Sigmoid colon (tissue), 6 donors: ENCODE measurements at regions not wholly inside any gene's neighbourhood (a gene's known extent, or its start where the extent isn't known, plus 50 kb on each side); places are given as distances from the start of the nearest gene placed in this dataset.

Experiments used
- DNase-seq: peaks from one replicate; pipeline ENCODE4 v3.0.0-alpha.2; 2019
- H3K27ac ChIP-seq, 4 donors: fragments of 200-600 bp; sonication (generic); one replicate each; pipeline ENCODE4 v1.5.1; 2016 to 2019; ENCODE audit warnings: mild to moderate bottlenecking in 1 of 4
- H3K27me3 ChIP-seq, 3 donors: fragments of 200-600 bp; sonication (generic); one replicate each; pipeline ENCODE4 v1.5.1; 2019; ENCODE audit warnings: mild to moderate bottlenecking in 1 of 3
- H3K36me3 ChIP-seq, 4 donors: fragments of 200-600 bp; sonication (generic); one replicate each; pipeline ENCODE4 v1.5.1; 2016 to 2019
- H3K4me1 ChIP-seq, 4 donors: fragments of 200-600 bp; sonication (generic); one replicate each; pipeline ENCODE4 v1.5.1; 2017 to 2019
- H3K4me3 ChIP-seq, 4 donors: fragments of 200-600 bp; sonication (generic); one replicate each; pipeline ENCODE4 v1.5.1; 2017 to 2019; ENCODE audit warnings: mild to moderate bottlenecking in 2 of 4, moderate library complexity in 1 of 4
- H3K9me3 ChIP-seq, 4 donors: fragments of 200-600 bp in 3 of 4; sonication (generic) in 3 of 4; one replicate each; pipeline versions ENCODE4 v1.5.1 to v1.6.1; 2013 to 2019
- EP300 ChIP-seq, 4 donors: sonication (generic); formaldehyde crosslinking; IDR thresholded peaks; one replicate each; pipeline ENCODE4 v1.6.1; 2017; ENCODE audit warnings: antibody characterized with exemption in 4 of 4
- POLR2A ChIP-seq, 2 donors: fragments of 450-650 bp; IDR thresholded peaks; one replicate each; pipeline ENCODE4 v1.6.1; 2016; ENCODE audit warnings: antibody characterized with exemption in 2 of 2, mild to moderate bottlenecking in 2 of 2, moderate library complexity in 2 of 2
- POLR2AphosphoS5 ChIP-seq, 4 donors: sonication (generic); formaldehyde crosslinking; IDR thresholded peaks; one replicate each; pipeline ENCODE4 v1.6.1; 2017; ENCODE audit warnings: antibody characterized with exemption in 4 of 4
- WGBS, 2 donors: extraction: QIAGEN DNeasy Blood & Tissue Kit; methylation state at CpG; one replicate each; pipeline ENCODE4 v1.1.7; 2013; 5-methylcytosine and 5-hydroxymethylcytosine counted together
- intact Hi-C: fragments of 100-400 bp; cut with DNase I; formaldehyde crosslinking; loops from one replicate; pipeline ENCODE4 v1.15.1; 2023
- TF ChIP-seq, protein P1 (sequence below), 4 experiments: fragments of 450-650 bp in 3 of 4; fragments of 200-600 bp in 1 of 4; IDR thresholded peaks; one replicate each; pipeline ENCODE4 v1.5.1; 2016 to 2019; ENCODE audit warnings: antibody characterized with exemption in 4 of 4, mild to moderate bottlenecking in 3 of 4, moderate library complexity in 2 of 4
- donor health status: healthy with polysubstance abuse.
- donor health status: healthy.

DNA sequence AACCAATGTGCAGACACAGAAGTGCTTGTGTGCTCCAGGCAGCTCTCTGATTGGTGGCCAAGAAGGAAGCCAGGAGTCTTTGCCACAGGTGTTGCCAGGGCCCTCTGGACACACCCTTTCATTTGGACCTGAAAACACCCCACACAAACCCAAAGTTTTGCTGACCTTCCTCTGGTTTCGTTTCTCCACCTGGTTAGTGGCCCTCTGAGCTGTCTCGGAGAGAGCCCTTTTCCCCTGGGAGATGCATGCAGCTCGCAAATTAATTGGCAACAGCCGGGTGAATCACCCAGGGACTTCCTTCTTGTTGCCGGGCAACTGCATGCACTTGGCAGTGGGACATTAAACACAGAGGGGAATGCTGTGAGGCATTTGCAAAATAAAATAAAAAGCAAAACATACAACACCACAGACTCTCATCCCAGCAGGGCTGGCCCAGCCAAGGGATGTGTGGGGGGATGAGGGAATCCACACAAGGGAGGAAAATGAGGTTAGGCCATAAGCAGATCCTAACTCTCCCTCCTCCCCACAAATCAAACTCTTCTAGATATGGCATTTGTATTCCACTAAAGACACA, 286.6 kb downstream of the SOX9 start:
- TF ChIP-seq, protein P1, sequence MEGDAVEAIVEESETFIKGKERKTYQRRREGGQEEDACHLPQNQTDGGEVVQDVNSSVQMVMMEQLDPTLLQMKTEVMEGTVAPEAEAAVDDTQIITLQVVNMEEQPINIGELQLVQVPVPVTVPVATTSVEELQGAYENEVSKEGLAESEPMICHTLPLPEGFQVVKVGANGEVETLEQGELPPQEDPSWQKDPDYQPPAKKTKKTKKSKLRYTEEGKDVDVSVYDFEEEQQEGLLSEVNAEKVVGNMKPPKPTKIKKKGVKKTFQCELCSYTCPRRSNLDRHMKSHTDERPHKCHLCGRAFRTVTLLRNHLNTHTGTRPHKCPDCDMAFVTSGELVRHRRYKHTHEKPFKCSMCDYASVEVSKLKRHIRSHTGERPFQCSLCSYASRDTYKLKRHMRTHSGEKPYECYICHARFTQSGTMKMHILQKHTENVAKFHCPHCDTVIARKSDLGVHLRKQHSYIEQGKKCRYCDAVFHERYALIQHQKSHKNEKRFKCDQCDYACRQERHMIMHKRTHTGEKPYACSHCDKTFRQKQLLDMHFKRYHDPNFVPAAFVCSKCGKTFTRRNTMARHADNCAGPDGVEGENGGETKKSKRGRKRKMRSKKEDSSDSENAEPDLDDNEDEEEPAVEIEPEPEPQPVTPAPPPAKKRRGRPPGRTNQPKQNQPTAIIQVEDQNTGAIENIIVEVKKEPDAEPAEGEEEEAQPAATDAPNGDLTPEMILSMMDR (IDR thresholded peaks at IDR 0.05) = no peak
- TF ChIP-seq POLR2AphosphoS5 (IDR thresholded peaks at IDR 0.05) = peak in 2 of 4 donors; percentile 12 to 16
- H3K4me3 ChIP-seq = no peak overlapping the region
- H3K36me3 ChIP-seq = no peaks in the 10 kb centered on the region
- peaks cover 0 to 25% (median 20%) of the 10 kb centered on the region in 4 donors for H3K4me1 ChIP-seq
- H3K9me3 ChIP-seq = no peaks in the 10 kb centered on the region
- DNase-seq = peak; percentile 80
- H3K27ac ChIP-seq = peak overlapping the region in 2 of 4 donors; percentile 38 to 47
- H3K27me3 ChIP-seq = no peaks in the 10 kb centered on the region
- intact Hi-C loops = no loop called here
- WGBS, 2 donors = 2 to 28% methylated on average over 5 of the region's 5 CpGs

DNA sequence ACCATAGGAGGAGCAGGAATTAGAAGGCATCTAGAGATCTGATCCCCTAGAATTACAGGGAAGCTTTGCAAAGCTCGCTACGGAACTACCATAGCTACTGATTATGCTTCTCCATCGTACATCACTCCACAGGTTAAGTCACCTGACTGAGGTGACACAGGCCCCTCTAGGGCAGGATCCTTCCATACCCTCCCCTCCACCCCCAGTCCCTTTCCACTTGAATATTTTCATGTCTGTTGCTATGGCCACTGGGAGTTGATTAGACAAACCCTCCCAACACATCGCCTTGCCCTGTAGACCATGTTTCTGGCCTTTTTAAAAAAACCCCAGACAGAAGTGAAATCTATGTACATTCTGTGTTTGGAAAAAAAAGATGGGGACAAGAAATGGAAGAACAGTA, 287.1 kb downstream of the SOX9 start:
- no peak for DNase-seq
- intact Hi-C loops = no loop called here
- WGBS, 2 donors = 57 to 72% methylated on average over 4 of the region's 4 CpGs
- Histone ChIP-seq H3K27ac (peak overlapping the region in 2 of 4 donors; percentile 38 to 47), H3K27me3 (no peaks in the 10 kb centered on the region), H3K4me3 (no peak overlapping the region), H3K36me3 (no peaks in the 10 kb centered on the region), H3K9me3 (no peaks in the 10 kb centered on the region), H3K4me1 (peaks cover 0 to 25% (median 20%) of the 10 kb centered on the region in 4 donors)
- TF ChIP-seq EP300 (IDR thresholded peaks at IDR 0.05) (no peak), POLR2AphosphoS5 (IDR thresholded peaks at IDR 0.05) (no peak), POLR2A (IDR thresholded peaks at IDR 0.05) (no peak)
- TF ChIP-seq, protein P1 (IDR thresholded peaks at IDR 0.05) = no peak

DNA sequence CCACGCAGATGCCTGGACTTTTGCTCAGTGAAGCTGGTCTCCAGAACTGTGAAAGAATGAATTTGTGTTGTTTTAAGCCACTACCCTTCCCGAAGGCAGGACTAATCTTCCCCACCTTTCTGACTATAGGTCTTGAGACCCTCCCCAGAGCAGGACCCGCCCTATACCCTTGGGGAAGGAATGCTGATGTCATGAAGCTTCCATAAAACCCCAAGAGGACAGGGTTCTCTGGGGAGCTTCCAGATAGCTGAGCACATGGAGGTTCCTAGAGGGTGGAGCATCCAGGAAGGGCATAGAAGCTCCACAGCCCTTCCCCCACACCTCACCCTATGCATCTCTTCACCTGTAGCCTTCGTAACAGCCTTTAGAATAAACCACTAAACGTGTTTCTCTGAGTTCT, 287.8 kb downstream of the SOX9 start:
- Histone ChIP-seq H3K4me3 (no peak overlapping the region), H3K9me3 (no peaks in the 10 kb centered on the region), H3K4me1 (peaks cover 0 to 25% (median 20%) of the 10 kb centered on the region in 4 donors), H3K27me3 (no peaks in the 10 kb centered on the region), H3K27ac (no peak overlapping the region), H3K36me3 (no peaks in the 10 kb centered on the region)
- WGBS, 2 donors = 63 to 81% methylated on average over 5 of the region's 5 CpGs
- DNase-seq = no peak
- TF ChIP-seq EP300 (IDR thresholded peaks at IDR 0.05) = no peak
- TF ChIP-seq POLR2A (IDR thresholded peaks at IDR 0.05) = no peak
- TF ChIP-seq, protein P1 (IDR thresholded peaks at IDR 0.05) = no peak
- no peak for TF ChIP-seq POLR2AphosphoS5 (IDR thresholded peaks at IDR 0.05)
- intact Hi-C loops = no loop called here

DNA sequence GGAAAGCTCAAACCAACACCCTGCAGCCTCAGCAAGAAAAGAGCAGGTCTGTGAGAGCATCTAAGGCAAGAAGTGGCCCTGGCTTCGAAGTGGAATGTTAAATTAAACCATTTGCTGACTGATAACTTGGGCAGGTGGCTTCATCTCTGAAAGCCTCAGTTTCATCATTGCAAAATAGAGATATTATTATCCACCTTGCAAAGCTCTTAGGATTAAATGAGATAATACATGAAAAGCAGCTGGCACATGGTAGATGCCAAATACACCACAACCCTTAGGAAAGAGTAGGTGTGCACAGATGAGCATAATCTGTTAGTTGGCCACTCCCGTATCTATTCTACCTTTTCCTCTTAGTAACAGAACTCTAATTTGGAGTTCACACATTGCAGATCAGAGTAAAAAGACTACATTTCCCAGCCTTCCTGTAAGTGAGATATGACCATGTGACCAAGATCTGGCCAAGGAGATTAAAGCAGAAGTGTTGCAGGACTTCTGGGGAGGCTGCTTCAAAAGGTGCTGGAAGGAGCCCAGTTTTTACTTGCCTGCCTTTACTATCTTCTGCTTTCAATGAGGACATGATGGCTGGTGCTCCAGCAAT, 288.7 kb downstream of the SOX9 start:
- Histone ChIP-seq H3K27me3 (no peaks in the 10 kb centered on the region), H3K27ac (no peak overlapping the region), H3K4me3 (no peak overlapping the region), H3K36me3 (no peaks in the 10 kb centered on the region), H3K9me3 (no peaks in the 10 kb centered on the region), H3K4me1 (peaks cover 0 to 25% (median 20%) of the 10 kb centered on the region in 4 donors)
- TF ChIP-seq, protein P1 (IDR thresholded peaks at IDR 0.05) = no peak
- TF ChIP-seq POLR2A (IDR thresholded peaks at IDR 0.05) (no peak), POLR2AphosphoS5 (IDR thresholded peaks at IDR 0.05) (no peak), EP300 (IDR thresholded peaks at IDR 0.05) (no peak)
- intact Hi-C loops = no loop called here
- WGBS, 2 donors = 89 to 94% methylated on average over 2 of the region's 2 CpGs
- no peak for DNase-seq
